ENCODE measurements at regions not wholly inside any gene's neighbourhood (a gene's known extent, or its start where the extent isn't known, plus 50 kb on each side); places are given as distances from the start of the nearest gene placed in this dataset.

GRCh38 chr10:123597676-123598075 lies 68.5 kb upstream of the GPR26 start:
- no peak for TF ChIP-seq ARNTL (CRISPR knock-in tag; IDR thresholded peaks at IDR 0.05; ENCODE audit: borderline replicate concordance, low read depth)
- TF ChIP-seq TCF4 (CRISPR knock-in tag; IDR thresholded peaks at IDR 0.05; ENCODE audit: borderline replicate concordance) = no peak
- no peak for TF ChIP-seq RARB (CRISPR knock-in tag; IDR thresholded peaks at IDR 0.05)
- TF ChIP-seq ZNF565 (CRISPR knock-in tag; conservative IDR thresholded peaks at IDR 0.05; ENCODE audit: low read depth) = no peak
- TF ChIP-seq ESRRG (CRISPR knock-in tag; IDR thresholded peaks at IDR 0.05) = no peak
- no peak for TF ChIP-seq SNAI2 (CRISPR knock-in tag; IDR thresholded peaks at IDR 0.05)
- TF ChIP-seq ZFP3 (CRISPR knock-in tag; IDR thresholded peaks at IDR 0.05) = no peak
- no peak for TF ChIP-seq TOX (CRISPR knock-in tag; IDR thresholded peaks at IDR 0.05; ENCODE audit: borderline replicate concordance)
- TF ChIP-seq OSR1 (CRISPR knock-in tag; IDR thresholded peaks at IDR 0.05) = no peak
- TF ChIP-seq, protein P1, sequence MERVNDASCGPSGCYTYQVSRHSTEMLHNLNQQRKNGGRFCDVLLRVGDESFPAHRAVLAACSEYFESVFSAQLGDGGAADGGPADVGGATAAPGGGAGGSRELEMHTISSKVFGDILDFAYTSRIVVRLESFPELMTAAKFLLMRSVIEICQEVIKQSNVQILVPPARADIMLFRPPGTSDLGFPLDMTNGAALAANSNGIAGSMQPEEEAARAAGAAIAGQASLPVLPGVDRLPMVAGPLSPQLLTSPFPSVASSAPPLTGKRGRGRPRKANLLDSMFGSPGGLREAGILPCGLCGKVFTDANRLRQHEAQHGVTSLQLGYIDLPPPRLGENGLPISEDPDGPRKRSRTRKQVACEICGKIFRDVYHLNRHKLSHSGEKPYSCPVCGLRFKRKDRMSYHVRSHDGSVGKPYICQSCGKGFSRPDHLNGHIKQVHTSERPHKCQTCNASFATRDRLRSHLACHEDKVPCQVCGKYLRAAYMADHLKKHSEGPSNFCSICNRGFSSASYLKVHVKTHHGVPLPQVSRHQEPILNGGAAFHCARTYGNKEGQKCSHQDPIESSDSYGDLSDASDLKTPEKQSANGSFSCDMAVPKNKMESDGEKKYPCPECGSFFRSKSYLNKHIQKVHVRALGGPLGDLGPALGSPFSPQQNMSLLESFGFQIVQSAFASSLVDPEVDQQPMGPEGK (CRISPR knock-in tag; IDR thresholded peaks at IDR 0.05; ENCODE audit: borderline replicate concordance) = no peak
- no peak for TF ChIP-seq BACH2 (CRISPR knock-in tag; IDR thresholded peaks at IDR 0.05; ENCODE audit: borderline replicate concordance)
- TF ChIP-seq GLIS3 (CRISPR knock-in tag; IDR thresholded peaks at IDR 0.05) = no peak
- TF ChIP-seq ZC3H10 (CRISPR knock-in tag; IDR thresholded peaks at IDR 0.05) = no peak
- TF ChIP-seq CSDC2 (CRISPR knock-in tag; IDR thresholded peaks at IDR 0.05) = no peak
- TF ChIP-seq, protein P2, sequence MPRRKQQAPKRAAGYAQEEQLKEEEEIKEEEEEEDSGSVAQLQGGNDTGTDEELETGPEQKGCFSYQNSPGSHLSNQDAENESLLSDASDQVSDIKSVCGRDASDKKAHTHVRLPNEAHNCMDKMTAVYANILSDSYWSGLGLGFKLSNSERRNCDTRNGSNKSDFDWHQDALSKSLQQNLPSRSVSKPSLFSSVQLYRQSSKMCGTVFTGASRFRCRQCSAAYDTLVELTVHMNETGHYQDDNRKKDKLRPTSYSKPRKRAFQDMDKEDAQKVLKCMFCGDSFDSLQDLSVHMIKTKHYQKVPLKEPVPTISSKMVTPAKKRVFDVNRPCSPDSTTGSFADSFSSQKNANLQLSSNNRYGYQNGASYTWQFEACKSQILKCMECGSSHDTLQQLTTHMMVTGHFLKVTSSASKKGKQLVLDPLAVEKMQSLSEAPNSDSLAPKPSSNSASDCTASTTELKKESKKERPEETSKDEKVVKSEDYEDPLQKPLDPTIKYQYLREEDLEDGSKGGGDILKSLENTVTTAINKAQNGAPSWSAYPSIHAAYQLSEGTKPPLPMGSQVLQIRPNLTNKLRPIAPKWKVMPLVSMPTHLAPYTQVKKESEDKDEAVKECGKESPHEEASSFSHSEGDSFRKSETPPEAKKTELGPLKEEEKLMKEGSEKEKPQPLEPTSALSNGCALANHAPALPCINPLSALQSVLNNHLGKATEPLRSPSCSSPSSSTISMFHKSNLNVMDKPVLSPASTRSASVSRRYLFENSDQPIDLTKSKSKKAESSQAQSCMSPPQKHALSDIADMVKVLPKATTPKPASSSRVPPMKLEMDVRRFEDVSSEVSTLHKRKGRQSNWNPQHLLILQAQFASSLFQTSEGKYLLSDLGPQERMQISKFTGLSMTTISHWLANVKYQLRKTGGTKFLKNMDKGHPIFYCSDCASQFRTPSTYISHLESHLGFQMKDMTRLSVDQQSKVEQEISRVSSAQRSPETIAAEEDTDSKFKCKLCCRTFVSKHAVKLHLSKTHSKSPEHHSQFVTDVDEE (CRISPR knock-in tag; IDR thresholded peaks at IDR 0.05) = no peak
- TF ChIP-seq, protein P3, sequence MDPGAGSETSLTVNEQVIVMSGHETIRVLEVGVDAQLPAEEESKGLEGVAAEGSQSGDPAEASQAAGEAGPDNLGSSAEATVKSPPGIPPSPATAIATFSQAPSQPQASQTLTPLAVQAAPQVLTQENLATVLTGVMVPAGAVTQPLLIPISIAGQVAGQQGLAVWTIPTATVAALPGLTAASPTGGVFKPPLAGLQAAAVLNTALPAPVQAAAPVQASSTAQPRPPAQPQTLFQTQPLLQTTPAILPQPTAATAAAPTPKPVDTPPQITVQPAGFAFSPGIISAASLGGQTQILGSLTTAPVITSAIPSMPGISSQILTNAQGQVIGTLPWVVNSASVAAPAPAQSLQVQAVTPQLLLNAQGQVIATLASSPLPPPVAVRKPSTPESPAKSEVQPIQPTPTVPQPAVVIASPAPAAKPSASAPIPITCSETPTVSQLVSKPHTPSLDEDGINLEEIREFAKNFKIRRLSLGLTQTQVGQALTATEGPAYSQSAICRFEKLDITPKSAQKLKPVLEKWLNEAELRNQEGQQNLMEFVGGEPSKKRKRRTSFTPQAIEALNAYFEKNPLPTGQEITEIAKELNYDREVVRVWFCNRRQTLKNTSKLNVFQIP (CRISPR knock-in tag; IDR thresholded peaks at IDR 0.05; ENCODE audit: borderline replicate concordance, low read depth) = no peak
- no peak for TF ChIP-seq ZNF70 (CRISPR knock-in tag; IDR thresholded peaks at IDR 0.05)
- no peak for TF ChIP-seq ZNF8 (CRISPR knock-in tag; IDR thresholded peaks at IDR 0.05)
- no peak for TF ChIP-seq PPARA (CRISPR knock-in tag; IDR thresholded peaks at IDR 0.05; ENCODE audit: borderline replicate concordance)
- ATAC-seq = no peak

DNA sequence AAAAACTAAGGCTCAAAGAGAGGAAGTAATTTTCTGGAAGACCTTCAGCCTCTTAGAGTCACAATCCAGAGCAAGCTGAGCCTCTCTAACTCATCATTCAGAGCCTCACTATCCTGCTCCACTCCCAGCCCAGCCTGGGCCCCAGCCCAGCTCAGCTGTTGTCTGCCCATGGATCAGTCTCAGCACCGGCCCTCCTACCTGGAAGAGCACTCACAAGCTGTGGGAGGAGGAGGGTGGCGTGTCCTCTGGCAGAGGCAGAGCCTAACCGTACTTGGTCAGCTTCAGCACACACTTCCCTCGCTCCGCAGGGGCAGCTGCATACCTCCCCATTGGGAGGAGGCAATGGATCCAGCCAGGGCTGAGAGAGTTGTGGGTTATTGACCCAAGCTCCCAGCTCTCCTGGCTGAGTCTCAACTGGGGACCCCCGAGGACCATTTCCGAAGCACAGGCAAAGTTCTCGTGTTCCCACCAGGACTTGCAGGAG lies 66.7 kb upstream of the GPR26 start:
- TF ChIP-seq, protein P2 (CRISPR knock-in tag; IDR thresholded peaks at IDR 0.05) = no peak
- TF ChIP-seq ZNF565 (CRISPR knock-in tag; conservative IDR thresholded peaks at IDR 0.05; ENCODE audit: low read depth) (no peak), CSRNP3 (CRISPR knock-in tag; IDR thresholded peaks at IDR 0.05) (no peak), ZC3H10 (CRISPR knock-in tag; IDR thresholded peaks at IDR 0.05) (no peak), ZFP3 (CRISPR knock-in tag; IDR thresholded peaks at IDR 0.05) (no peak), ZNF8 (CRISPR knock-in tag; IDR thresholded peaks at IDR 0.05) (no peak), SNAI2 (CRISPR knock-in tag; IDR thresholded peaks at IDR 0.05) (no peak), GLIS3 (CRISPR knock-in tag; IDR thresholded peaks at IDR 0.05) (no peak), TOX (CRISPR knock-in tag; IDR thresholded peaks at IDR 0.05; ENCODE audit: borderline replicate concordance) (no peak), ESRRG (CRISPR knock-in tag; IDR thresholded peaks at IDR 0.05) (no peak), TCF4 (CRISPR knock-in tag; IDR thresholded peaks at IDR 0.05; ENCODE audit: borderline replicate concordance) (no peak), BACH2 (CRISPR knock-in tag; IDR thresholded peaks at IDR 0.05; ENCODE audit: borderline replicate concordance) (no peak), RARB (CRISPR knock-in tag; IDR thresholded peaks at IDR 0.05) (no peak), ZNF70 (CRISPR knock-in tag; IDR thresholded peaks at IDR 0.05) (no peak), CSDC2 (CRISPR knock-in tag; IDR thresholded peaks at IDR 0.05) (no peak), ARNTL (CRISPR knock-in tag; IDR thresholded peaks at IDR 0.05; ENCODE audit: borderline replicate concordance, low read depth) (no peak), OSR1 (CRISPR knock-in tag; IDR thresholded peaks at IDR 0.05) (no peak)
- TF ChIP-seq, protein P1 (CRISPR knock-in tag; IDR thresholded peaks at IDR 0.05; ENCODE audit: borderline replicate concordance) = no peak
- TF ChIP-seq, protein P4, sequence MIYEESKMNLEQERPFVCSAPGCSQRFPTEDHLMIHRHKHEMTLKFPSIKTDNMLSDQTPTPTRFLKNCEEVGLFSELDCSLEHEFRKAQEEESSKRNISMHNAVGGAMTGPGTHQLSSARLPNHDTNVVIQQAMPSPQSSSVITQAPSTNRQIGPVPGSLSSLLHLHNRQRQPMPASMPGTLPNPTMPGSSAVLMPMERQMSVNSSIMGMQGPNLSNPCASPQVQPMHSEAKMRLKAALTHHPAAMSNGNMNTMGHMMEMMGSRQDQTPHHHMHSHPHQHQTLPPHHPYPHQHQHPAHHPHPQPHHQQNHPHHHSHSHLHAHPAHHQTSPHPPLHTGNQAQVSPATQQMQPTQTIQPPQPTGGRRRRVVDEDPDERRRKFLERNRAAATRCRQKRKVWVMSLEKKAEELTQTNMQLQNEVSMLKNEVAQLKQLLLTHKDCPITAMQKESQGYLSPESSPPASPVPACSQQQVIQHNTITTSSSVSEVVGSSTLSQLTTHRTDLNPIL (CRISPR knock-in tag; IDR thresholded peaks at IDR 0.05; ENCODE audit: low read depth) = no peak

More for the DNA sequence above, 66.7 kb upstream of the GPR26 start:
- ATAC-seq = no peak

Measured in SK-N-SH treated with all-trans-retinoic acid at 6 μM for 48 hours (cell line).